Ishikawa (cell line): ENCODE measurements at regions not wholly inside any gene's neighbourhood (a gene's known extent, or its start where the extent isn't known, plus 50 kb on each side); places are given as distances from the start of the nearest gene placed in this dataset.

Experiments used
- CEBPB ChIP-seq: IDR thresholded peaks from 2 replicates; pipeline ENCODE4 v1.6.1; 2012
- CREB1 ChIP-seq: IDR thresholded peaks from 2 replicates; pipeline ENCODE4 v1.6.1; 2012; ENCODE audit warnings: low read depth
- MAX ChIP-seq: IDR thresholded peaks from 2 replicates; pipeline ENCODE4 v1.6.1; 2012
- NFIC ChIP-seq: IDR thresholded peaks from 2 replicates; pipeline ENCODE4 v1.6.1; 2012
- RAD21 ChIP-seq: IDR thresholded peaks from 2 replicates; pipeline ENCODE4 v1.6.1; 2012; ENCODE audit warnings: low read depth
- REST ChIP-seq: IDR thresholded peaks from 2 replicates; pipeline ENCODE4 v1.6.1; 2012; ENCODE audit warnings: low read depth, mild to moderate bottlenecking
- USF1 ChIP-seq: IDR thresholded peaks from 2 replicates; pipeline ENCODE4 v1.6.1; 2012
- YY1 ChIP-seq: IDR thresholded peaks from 2 replicates; pipeline ENCODE4 v1.6.1; 2012; ENCODE audit warnings: low read depth
- ZBTB7A ChIP-seq: IDR thresholded peaks from 2 replicates; pipeline ENCODE4 v1.6.1; 2012; ENCODE audit warnings: low read depth

GRCh38 chr1:199970125-199970524, 57.4 kb upstream of the NR5A2 start:
- TF ChIP-seq REST (no peak), CEBPB (no peak), ZBTB7A (no peak), USF1 (no peak), NFIC (no peak), CREB1 (no peak)

DNA sequence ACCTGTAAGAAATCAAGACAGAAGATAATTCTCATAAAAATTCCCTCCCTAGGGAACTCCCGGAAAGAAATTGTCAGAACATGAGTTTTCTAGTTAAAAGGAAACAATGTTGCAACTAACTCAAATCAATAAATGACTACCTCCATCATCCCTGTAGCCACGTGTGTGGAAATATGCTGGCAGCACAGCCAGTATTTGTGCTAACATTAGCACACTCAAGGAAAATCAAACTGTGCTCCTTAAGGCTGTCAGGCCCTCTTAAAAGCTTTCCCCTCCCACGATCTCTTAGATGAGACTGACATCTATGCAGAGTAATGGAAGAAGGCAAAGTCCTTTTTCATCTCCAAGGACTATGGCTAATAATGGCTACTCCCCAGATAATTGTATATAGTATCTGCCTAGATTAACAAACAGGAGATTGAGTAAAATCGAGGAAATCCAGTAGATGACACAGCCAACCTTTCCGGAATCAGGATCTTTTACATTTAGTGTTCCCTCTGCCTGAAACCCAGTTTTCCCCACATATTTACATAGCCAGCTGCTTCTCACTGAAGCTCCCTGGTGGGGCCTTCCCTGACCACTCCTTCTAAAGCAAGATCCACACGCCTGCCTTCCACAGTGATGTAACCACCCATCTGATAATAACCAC, 50.9 kb upstream of the NR5A2 start:
- TF ChIP-seq RAD21, result no peak
- TF ChIP-seq MAX, result no peak
- TF ChIP-seq CEBPB, result no peak
- TF ChIP-seq YY1, result no peak
